PC-9 (cell line): ENCODE measurements at regions not wholly inside any gene's neighbourhood (a gene's known extent, or its start where the extent isn't known, plus 50 kb on each side); places are given as distances from the start of the nearest gene placed in this dataset.
A peak's percentile ranks its signal among the peaks of the same experiment; 100 is the strongest.

Experiments used
- BruUV-seq: library from RNA; stranded (reverse); fragments of 400-500 nt; replicated peaks from 2 replicates; lab custom pipeline; 2021; lab: Mats Ljungman, UMichigan
- CTCF ChIA-PET: fragments of 300-600 bp; sonication (Branson Sonifier 250); formaldehyde crosslinking; loops from one replicate; lab custom pipeline; 2022; ENCODE audit warnings: antibody characterized with exemption; lab: Charles Lee
- POLR2A ChIA-PET: fragments of 300-600 bp; sonication (Branson Sonifier 250); formaldehyde crosslinking; loops from one replicate; lab custom pipeline; 2022; ENCODE audit warnings: antibody characterized with exemption; ENCODE audit not compliant: unreplicated experiment; lab: Charles Lee
- DNase-seq, 2 experiments: peaks; one replicate each; pipeline versions ENCODE4 v3.0.0 to v3.0.0-alpha.2; 2015 to 2022; ENCODE audit warnings: mixed read lengths in 1 of 2
- H2AFZ ChIP-seq: fragments of 200-600 bp; sonication (generic); 2 replicates; pipeline ENCODE4 v1.8.1; 2017; ENCODE audit warnings: antibody characterized with exemption
- H3F3A ChIP-seq: fragments of 200-600 bp; sonication (generic); 2 replicates; pipeline ENCODE4 v1.8.1; 2017; ENCODE audit warnings: antibody characterized with exemption, mild to moderate bottlenecking, low read depth; ENCODE audit not compliant: insufficient read depth
- H3K27ac ChIP-seq: fragments of 200-600 bp; sonication (generic); 2 replicates; pipeline ENCODE4 v1.6.1; 2016; ENCODE audit warnings: mixed run types
- H3K27me3 ChIP-seq: fragments of 200-600 bp; sonication (generic); 2 replicates; pipeline ENCODE4 v1.6.1; 2016; ENCODE audit warnings: low read depth, mixed run types; ENCODE audit not compliant: insufficient read depth
- H3K36me3 ChIP-seq: fragments of 200-600 bp; sonication (generic); 2 replicates; pipeline ENCODE4 v1.6.1; 2016; ENCODE audit warnings: low read depth, mixed run types
- H3K4me1 ChIP-seq: fragments of 200-600 bp; sonication (generic); replicated peaks from 2 replicates; pipeline ENCODE4 v1.6.1; 2016; ENCODE audit warnings: mixed run types; ENCODE audit not compliant: insufficient read depth
- H3K4me2 ChIP-seq: fragments of 200-600 bp; sonication (generic); 2 replicates; pipeline ENCODE4 v1.6.1; 2017; ENCODE audit warnings: mixed run types
- H3K4me3 ChIP-seq: fragments of 200-600 bp; sonication (generic); 2 replicates; pipeline ENCODE4 v1.6.1; 2016; ENCODE audit warnings: mixed run types
- H3K79me2 ChIP-seq: fragments of 200-600 bp; sonication (generic); 2 replicates; pipeline ENCODE4 v1.6.1; 2017; ENCODE audit warnings: low read depth, mixed run types
- H3K9me2 ChIP-seq: fragments of 200-600 bp; sonication (generic); 2 replicates; pipeline ENCODE4 v1.8.1; 2017; ENCODE audit warnings: mild to moderate bottlenecking; ENCODE audit not compliant: insufficient read depth
- H3K9me3 ChIP-seq: fragments of 200-600 bp; sonication (generic); 2 replicates; pipeline ENCODE4 v1.8.1; 2016; ENCODE audit warnings: low read depth; ENCODE audit not compliant: insufficient read depth
- H4K20me1 ChIP-seq: fragments of 200-600 bp; sonication (generic); 2 replicates; pipeline ENCODE4 v1.8.1; 2017; ENCODE audit not compliant: insufficient read depth
- EZH2 ChIP-seq: fragments of 200-600 bp; sonication (generic); IDR thresholded peaks from 2 replicates; pipeline ENCODE4 v1.8.0; 2017; ENCODE audit warnings: antibody characterized with exemption, low read depth
- intact Hi-C: fragments of 100-400 bp; cut with micrococcal nuclease; formaldehyde crosslinking; loops from one replicate; pipeline ENCODE4 v1.10.0; 2022; ENCODE audit not compliant: unreplicated experiment
- TF ChIP-seq, protein P1 (sequence below): fragments of 200-600 bp; sonication (generic); conservative IDR thresholded peaks from 2 replicates; pipeline ENCODE4 v1.6.1; 2017; ENCODE audit warnings: mixed run types, antibody characterized with exemption, mild to moderate bottlenecking, moderate library complexity

DNA sequence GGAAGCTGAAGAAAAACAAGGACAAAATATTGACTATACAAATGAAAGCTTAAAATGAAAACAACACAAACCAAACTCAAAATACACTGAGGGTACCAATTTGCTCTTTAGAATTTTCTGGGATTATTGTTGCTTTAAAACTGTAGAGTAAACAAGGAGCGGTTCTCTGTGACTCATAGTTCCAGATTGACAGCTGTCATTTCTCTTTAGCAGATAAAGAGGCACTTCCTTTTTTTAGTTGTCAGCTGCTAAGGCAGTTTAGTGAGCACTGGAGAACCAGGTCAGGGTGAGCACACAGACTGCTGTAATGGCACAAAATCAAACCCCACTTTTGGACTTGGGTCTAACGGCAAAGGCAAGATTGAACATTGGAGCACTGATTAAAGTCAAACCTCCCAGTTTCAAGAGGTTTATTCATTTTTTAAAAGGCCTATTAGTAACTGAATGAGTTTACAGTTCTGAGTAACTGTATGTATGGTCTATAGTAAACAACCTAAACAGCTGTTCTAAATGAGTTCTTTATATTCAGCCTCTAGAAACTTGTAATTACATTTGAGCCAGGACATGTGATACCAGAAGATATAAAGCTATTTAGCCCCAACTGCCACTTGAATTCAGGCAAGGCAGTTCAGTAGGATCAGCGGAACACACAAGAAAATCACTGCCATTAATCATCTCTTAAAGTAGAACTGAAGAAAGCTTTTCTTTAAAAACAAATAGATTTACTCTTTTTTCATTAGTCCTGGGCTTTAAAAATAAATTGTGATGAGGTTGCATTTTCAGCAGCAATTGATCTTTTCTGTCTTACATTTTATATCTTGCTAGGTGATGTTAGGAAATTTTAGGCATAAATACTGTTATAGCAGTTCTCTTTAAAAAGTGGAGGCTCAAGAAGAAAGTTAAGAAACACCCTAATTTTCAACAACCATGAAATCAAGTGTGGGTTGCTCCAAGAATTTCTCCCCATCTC lies 71.7 kb upstream of the PRICKLE1 start:
- Histone ChIP-seq H3K27ac (no peak overlapping the region), H3K4me2 (no peak overlapping the region), H3K9me2 (no peaks in the 10 kb centered on the region), H3F3A (no peaks in the 10 kb centered on the region; the same call in 1 of the 2 replicates), H3K27me3 (no peaks in the 10 kb centered on the region), H3K9me3 (no peaks in the 10 kb centered on the region), H4K20me1 (no peaks in the 10 kb centered on the region), H3K36me3 (no peaks in the 10 kb centered on the region), H3K4me1 (0 out of 2 replicates have a peak, but pooled peaks cover 4% of the 10 kb centered on the region), H3K4me3 (no peak overlapping the region), H2AFZ (no peak overlapping the region), H3K79me2 (no peaks in the 10 kb centered on the region)
- intact Hi-C loops = no loop called here
- TF ChIP-seq, protein P1, sequence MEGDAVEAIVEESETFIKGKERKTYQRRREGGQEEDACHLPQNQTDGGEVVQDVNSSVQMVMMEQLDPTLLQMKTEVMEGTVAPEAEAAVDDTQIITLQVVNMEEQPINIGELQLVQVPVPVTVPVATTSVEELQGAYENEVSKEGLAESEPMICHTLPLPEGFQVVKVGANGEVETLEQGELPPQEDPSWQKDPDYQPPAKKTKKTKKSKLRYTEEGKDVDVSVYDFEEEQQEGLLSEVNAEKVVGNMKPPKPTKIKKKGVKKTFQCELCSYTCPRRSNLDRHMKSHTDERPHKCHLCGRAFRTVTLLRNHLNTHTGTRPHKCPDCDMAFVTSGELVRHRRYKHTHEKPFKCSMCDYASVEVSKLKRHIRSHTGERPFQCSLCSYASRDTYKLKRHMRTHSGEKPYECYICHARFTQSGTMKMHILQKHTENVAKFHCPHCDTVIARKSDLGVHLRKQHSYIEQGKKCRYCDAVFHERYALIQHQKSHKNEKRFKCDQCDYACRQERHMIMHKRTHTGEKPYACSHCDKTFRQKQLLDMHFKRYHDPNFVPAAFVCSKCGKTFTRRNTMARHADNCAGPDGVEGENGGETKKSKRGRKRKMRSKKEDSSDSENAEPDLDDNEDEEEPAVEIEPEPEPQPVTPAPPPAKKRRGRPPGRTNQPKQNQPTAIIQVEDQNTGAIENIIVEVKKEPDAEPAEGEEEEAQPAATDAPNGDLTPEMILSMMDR = no peak
- BruUV-seq = no TSS peak
- ChIA-PET CTCF (no interaction called here), POLR2A (no interaction called here)
- DNase-seq = no peak

DNA sequence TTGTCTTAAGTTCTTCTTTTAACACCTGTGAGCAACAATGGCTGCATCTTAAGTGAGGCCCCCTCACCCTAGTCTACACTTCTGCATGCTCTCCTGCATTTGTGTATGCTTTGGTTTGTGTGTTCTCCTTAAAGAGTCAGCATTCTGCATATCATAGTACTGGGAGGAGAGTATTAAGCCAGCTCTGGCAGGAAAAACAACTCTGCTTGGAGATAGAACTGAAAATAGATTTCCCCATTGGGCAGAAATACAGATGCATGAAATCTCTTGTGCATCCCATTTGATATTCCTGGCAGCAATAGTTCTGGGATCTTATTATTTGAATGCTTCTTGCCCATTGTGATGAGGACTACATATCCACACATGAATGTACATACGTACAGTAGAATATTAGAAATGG lies 70.6 kb upstream of the PRICKLE1 start:
- intact Hi-C loops = no loop called here

DNA sequence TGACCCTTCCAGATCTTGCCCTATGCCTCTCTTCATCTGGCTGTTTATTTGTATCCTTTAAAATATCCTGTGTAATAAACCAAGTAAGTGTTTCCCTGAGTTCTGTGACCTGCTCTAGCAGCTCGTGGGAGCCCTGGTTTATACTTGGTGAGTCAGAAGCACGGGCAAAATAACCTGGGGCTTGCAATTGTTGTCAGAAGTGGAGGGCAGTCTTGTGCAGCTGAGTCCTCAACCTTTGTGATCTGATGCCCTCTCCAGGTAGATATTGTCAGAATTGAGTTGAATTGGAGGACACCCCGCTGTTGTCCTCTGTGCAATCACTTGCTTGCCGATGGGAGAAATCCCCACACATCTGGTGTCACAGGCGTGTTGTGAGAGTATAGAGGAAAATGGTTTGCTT lies 62.5 kb upstream of the PRICKLE1 start:
- Histone ChIP-seq H3K9me2 (no peaks in the 10 kb centered on the region), H3K4me1 (no peaks in the 10 kb centered on the region; the same call in 1 of the 2 replicates), H3K27ac (no peak overlapping the region), H3K4me2 (no peak overlapping the region), H3K79me2 (no peaks in the 10 kb centered on the region), H3F3A (no peaks in the 10 kb centered on the region), H3K27me3 (no peaks in the 10 kb centered on the region), H2AFZ (no peak overlapping the region), H3K9me3 (no peaks in the 10 kb centered on the region), H3K36me3 (no peaks in the 10 kb centered on the region), H4K20me1 (no peaks in the 10 kb centered on the region), H3K4me3 (no peak overlapping the region)
- DNase-seq = peak; percentile 1 to 44
- intact Hi-C loops = no loop called here
- ChIA-PET CTCF (no interaction called here), POLR2A (interaction anchor here (0.7 kb wide), 1 partner anchor 36 kb away, joined by 3 read pairs; no protein-coding TSS in a partner anchor)
- no TSS peak for BruUV-seq
- TF ChIP-seq, protein P1 = no peak
- no peak for TF ChIP-seq EZH2

More for the DNA sequence above, 70.6 kb upstream of the PRICKLE1 start:
- no peaks in the 10 kb centered on the region for H3K9me3 ChIP-seq
- no peaks in the 10 kb centered on the region for H3K9me2 ChIP-seq
- H3K4me2 ChIP-seq = no peak overlapping the region
- no peak overlapping the region for H3K4me3 ChIP-seq
- CTCF ChIA-PET = no interaction called here
- no peak overlapping the region for H3K27ac ChIP-seq
- no peaks in the 10 kb centered on the region for H3K79me2 ChIP-seq
- POLR2A ChIA-PET = no interaction called here
- 0 out of 2 replicates have a peak, but pooled peaks cover 4% of the 10 kb centered on the region for H3K4me1 ChIP-seq
- H4K20me1 ChIP-seq = no peaks in the 10 kb centered on the region
- DNase-seq = no peak
- no peaks in the 10 kb centered on the region for H3K36me3 ChIP-seq
- no peak overlapping the region for H2AFZ ChIP-seq
- no TSS peak for BruUV-seq
- no peaks in the 10 kb centered on the region; the same call in 1 of the 2 replicates for H3F3A ChIP-seq
- no peak for TF ChIP-seq EZH2
- TF ChIP-seq, protein P1 = no peak
- H3K27me3 ChIP-seq = no peaks in the 10 kb centered on the region
